HEK293 (cell line): ENCODE measurements at regions not wholly inside any gene's neighbourhood (a gene's known extent, or its start where the extent isn't known, plus 50 kb on each side); places are given as distances from the start of the nearest gene placed in this dataset.

Source experiments
- ELK4 ChIP-seq: IDR thresholded peaks from 2 replicates; pipeline ENCODE4 v1.6.1; 2011; ENCODE audit warnings: mild to moderate bottlenecking, low read depth, low read length, borderline replicate concordance
- GLIS1 ChIP-seq: fragments of 450-650 bp; formaldehyde crosslinking; IDR thresholded peaks from 2 replicates; pipeline ENCODE4 v1.5.1; 2016; ENCODE audit warnings: missing biosample characterization, missing genetic modification characterization
- PRDM2 ChIP-seq: fragments of 450-650 bp; formaldehyde crosslinking; IDR thresholded peaks from 2 replicates; pipeline ENCODE4 v1.5.1; 2016; ENCODE audit warnings: missing biosample characterization, missing genetic modification characterization, borderline replicate concordance
- SP2 ChIP-seq: fragments of 450-650 bp; formaldehyde crosslinking; IDR thresholded peaks from 2 replicates; pipeline ENCODE4 v1.5.1; 2016; ENCODE audit warnings: missing biosample characterization, missing genetic modification characterization
- SP7 ChIP-seq: fragments of 450-650 bp; formaldehyde crosslinking; IDR thresholded peaks from 2 replicates; pipeline ENCODE4 v1.5.1; 2016; ENCODE audit warnings: missing biosample characterization, missing genetic modification characterization
- TCF7L2 ChIP-seq: IDR thresholded peaks from 2 replicates; pipeline ENCODE4 v1.6.1; 2011; ENCODE audit warnings: low read depth, mild to moderate bottlenecking, inconsistent platforms, low read length, moderate library complexity, borderline replicate concordance
- TSHZ1 ChIP-seq: fragments of 450-650 bp; formaldehyde crosslinking; IDR thresholded peaks from 2 replicates; pipeline ENCODE4 v1.5.1; 2016; ENCODE audit warnings: missing biosample characterization, missing genetic modification characterization, borderline replicate concordance
- YY2 ChIP-seq: fragments of 450-650 bp; formaldehyde crosslinking; IDR thresholded peaks from 2 replicates; pipeline ENCODE4 v1.5.1; 2016; ENCODE audit warnings: missing biosample characterization, missing genetic modification characterization
- ZBTB11 ChIP-seq: fragments of 450-650 bp; formaldehyde crosslinking; conservative IDR thresholded peaks from 2 replicates; pipeline ENCODE4 v1.5.1; 2016; ENCODE audit warnings: low read depth, missing biosample characterization, missing genetic modification characterization
- ZNF10 ChIP-seq: fragments of 450-650 bp; formaldehyde crosslinking; IDR thresholded peaks from 2 replicates; pipeline ENCODE4 v1.5.1; 2017; ENCODE audit warnings: missing biosample characterization, missing genetic modification characterization
- ZNF16 ChIP-seq: fragments of 450-650 bp; formaldehyde crosslinking; IDR thresholded peaks from 2 replicates; pipeline ENCODE4 v1.5.1; 2016; ENCODE audit warnings: low read depth, missing biosample characterization, missing genetic modification characterization
- ZNF341 ChIP-seq: fragments of 450-650 bp; formaldehyde crosslinking; IDR thresholded peaks from 2 replicates; pipeline ENCODE4; 2016; ENCODE audit warnings: low read depth, missing biosample characterization, missing genetic modification characterization
- ZNF37A ChIP-seq: fragments of 450-650 bp; IDR thresholded peaks from 2 replicates; pipeline ENCODE4 v1.5.1; 2018; ENCODE audit warnings: missing biosample characterization, missing genetic modification characterization
- ZNF391 ChIP-seq: fragments of 450-650 bp; formaldehyde crosslinking; IDR thresholded peaks from 2 replicates; pipeline ENCODE4 v1.5.1; 2016; ENCODE audit warnings: low read depth, missing biosample characterization, missing genetic modification characterization, borderline replicate concordance
- ZNF423 ChIP-seq: fragments of 450-650 bp; formaldehyde crosslinking; IDR thresholded peaks from 2 replicates; pipeline ENCODE4 v1.5.1; 2016; ENCODE audit warnings: missing biosample characterization, missing genetic modification characterization
- ZNF558 ChIP-seq: fragments of 450-650 bp; formaldehyde crosslinking; IDR thresholded peaks from 2 replicates; pipeline ENCODE4 v1.5.1; 2016; ENCODE audit warnings: missing biosample characterization, missing genetic modification characterization
- ZNF596 ChIP-seq: fragments of 450-650 bp; IDR thresholded peaks from 2 replicates; pipeline ENCODE4 v1.5.0; 2018; ENCODE audit warnings: missing biosample characterization, mild to moderate bottlenecking, missing genetic modification characterization, moderate library complexity
- ZNF610 ChIP-seq: fragments of 450-650 bp; formaldehyde crosslinking; IDR thresholded peaks from 2 replicates; pipeline ENCODE4 v1.5.1; 2016; ENCODE audit warnings: missing biosample characterization, missing genetic modification characterization, borderline replicate concordance
- ZNF639 ChIP-seq: fragments of 450-650 bp; formaldehyde crosslinking; IDR thresholded peaks from 2 replicates; pipeline ENCODE4 v1.5.1; 2016; ENCODE audit warnings: missing biosample characterization, missing genetic modification characterization
- ZNF707 ChIP-seq: fragments of 450-650 bp; formaldehyde crosslinking; IDR thresholded peaks from 2 replicates; pipeline ENCODE4 v1.5.1; 2016; ENCODE audit warnings: missing biosample characterization, missing genetic modification characterization
- ZNF768 ChIP-seq: fragments of 450-650 bp; formaldehyde crosslinking; IDR thresholded peaks from 2 replicates; pipeline ENCODE4 v1.5.1; 2018; ENCODE audit warnings: missing biosample characterization, mild to moderate bottlenecking, missing genetic modification characterization
- ZSCAN18 ChIP-seq: fragments of 450-650 bp; formaldehyde crosslinking; IDR thresholded peaks from 2 replicates; pipeline ENCODE4 v1.5.1; 2016; ENCODE audit warnings: missing biosample characterization, missing genetic modification characterization

GRCh38 chr15:92831655-92832328 is 68.3 kb upstream of the CHD2 start (continued):
- TF ChIP-seq ZNF37A = no peak
- TF ChIP-seq ZNF341 = 0 out of 2 replicates have a peak, but pooled peaks have one; percentile 35
- peak; percentile 87 for TF ChIP-seq SP7 (tag by site-specific recombination)
- no peak; the same call in 1 of the 2 replicates for TF ChIP-seq ZNF610 (tag by site-specific recombination)
- TF ChIP-seq ELK4 = no peak
- TF ChIP-seq ZNF16 (tag by site-specific recombination) = no peak
- TF ChIP-seq ZNF596 (tag by site-specific recombination) = peak; percentile 46; the same call in 1 of the 2 replicates
- TF ChIP-seq ZNF10 (tag by site-specific recombination) = peak; percentile 63; the same call in 1 of the 2 replicates
- no peak for TF ChIP-seq ZNF768 (tag by site-specific recombination)
- peak; percentile 93 for TF ChIP-seq ZNF423 (tag by site-specific recombination)
- peak; percentile 72 for TF ChIP-seq SP2 (tag by site-specific recombination)
- 0 out of 2 replicates have a peak, but pooled peaks have one; percentile 28 for TF ChIP-seq ZNF639 (tag by site-specific recombination)
- no peak for TF ChIP-seq ZNF391 (tag by site-specific recombination)
- TF ChIP-seq ZBTB11 (tag by site-specific recombination) = no peak
- TF ChIP-seq GLIS1 (tag by site-specific recombination) = peak; percentile 87
- no peak for TF ChIP-seq TCF7L2
- TF ChIP-seq ZSCAN18 (tag by site-specific recombination) = no peak
- TF ChIP-seq ZNF558 (tag by site-specific recombination) = 0 out of 2 replicates have a peak, but pooled peaks have one; percentile 31
- TF ChIP-seq ZNF707 (tag by site-specific recombination) = no peak
- TF ChIP-seq TSHZ1 = no peak; the same call in 1 of the 2 replicates
- TF ChIP-seq PRDM2 (tag by site-specific recombination) = no peak
- TF ChIP-seq YY2 = no peak
